GM18505 (cell line): ENCODE measurements at regions not wholly inside any gene's neighbourhood (a gene's known extent, or its start where the extent isn't known, plus 50 kb on each side); places are given as distances from the start of the nearest gene placed in this dataset.
"Not testable (repeated sequence)": the region's sequence is repeated elsewhere in the genome, so short reads cannot be mapped to it uniquely, and the experiment has no call there.

Experiments used
- ATAC-seq: cut with Tn5 transposase; IDR thresholded peaks from one replicate; pipeline ENCODE4 v1.9.1; 2021; ENCODE audit not compliant: unreplicated experiment
- POLR2A ChIP-seq: IDR thresholded peaks from 4 replicates; pipeline ENCODE4 v1.6.1; 2011; ENCODE audit warnings: borderline replicate concordance; ENCODE audit not compliant: insufficient read depth, insufficient read length; ENCODE audit errors: extremely low read depth

GRCh38 chr2:78707776-78708386, 317.6 kb upstream of the REG3G start:
- no peak for TF ChIP-seq POLR2A
- ATAC-seq: no peak

GRCh38 chr2:78710632-78711375, 314.7 kb upstream of the REG3G start:
- no peak for ATAC-seq
- TF ChIP-seq POLR2A: no peak

GRCh38 chr2:78715293-78715692, 310.2 kb upstream of the REG3G start:
- no peak for ATAC-seq
- no peak for TF ChIP-seq POLR2A

GRCh38 chr2:78718024-78718423, 307.5 kb upstream of the REG3G start:
- ATAC-seq: no peak

GRCh38 chr2:78718473-78718872, 307.0 kb upstream of the REG3G start:
- no peak for TF ChIP-seq POLR2A
- no peak for ATAC-seq

More at GRCh38 chr2:78718024-78718423, 307.5 kb upstream of the REG3G start:
- TF ChIP-seq POLR2A: no peak

DNA sequence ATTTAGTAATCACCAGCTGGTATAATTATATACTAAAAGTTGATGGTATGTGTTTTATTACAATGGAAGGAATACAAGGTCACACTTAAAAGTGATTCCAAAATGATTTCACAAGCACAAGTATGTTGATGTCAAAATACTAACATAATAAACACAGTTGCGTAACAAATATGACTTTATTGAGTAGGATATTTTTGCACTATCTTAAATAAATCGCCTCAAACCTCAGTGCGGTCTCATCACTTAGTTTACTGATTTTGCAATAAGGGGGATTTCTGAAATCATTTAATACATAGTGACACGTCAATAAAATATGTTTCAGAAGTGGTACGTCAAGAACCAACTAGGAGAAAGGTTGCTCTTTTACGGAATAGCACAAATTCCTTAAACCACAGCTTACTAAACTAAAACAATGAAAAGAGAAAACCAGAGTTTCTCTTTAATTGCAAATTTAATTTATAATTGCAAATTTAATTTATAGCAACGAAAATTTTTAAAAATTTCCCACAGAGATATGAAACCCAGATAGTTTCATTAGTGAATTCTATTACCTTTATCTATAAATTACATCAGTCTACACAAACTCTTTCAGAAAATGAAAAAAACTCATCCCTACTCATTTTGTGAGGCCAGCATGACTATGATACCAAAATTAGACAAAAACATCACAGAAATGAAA, 304.0 kb upstream of the REG3G start:
- ATAC-seq: no peak
- TF ChIP-seq POLR2A: no peak

GRCh38 chr2:78734221-78734620, 291.3 kb upstream of the REG3G start:
- TF ChIP-seq POLR2A: no peak
- ATAC-seq: no peak

- TF ChIP-seq POLR2A: no peak
- ATAC-seq: no peak
These were observed 286.2 kb upstream of the REG3G start for GRCh38 chr2:78739282-78739681.

GRCh38 chr2:78749638-78750037, 275.9 kb upstream of the REG3G start:
- no peak for ATAC-seq
- TF ChIP-seq POLR2A: no peak

- no peak for TF ChIP-seq POLR2A
- no peak for ATAC-seq
These were observed 275.3 kb upstream of the REG3G start for GRCh38 chr2:78750219-78750618.

GRCh38 chr2:78754930-78755329, 270.6 kb upstream of the REG3G start:
- no peak for ATAC-seq
- no peak for TF ChIP-seq POLR2A

- TF ChIP-seq POLR2A: no peak
- no peak for ATAC-seq
These were observed 268.3 kb upstream of the REG3G start for GRCh38 chr2:78757191-78757590.

- no peak for ATAC-seq
- no peak for TF ChIP-seq POLR2A
These were observed 267.9 kb upstream of the REG3G start for GRCh38 chr2:78757640-78758039.

- ATAC-seq: not testable (repeated sequence)
These were observed 266.7 kb upstream of the REG3G start for GRCh38 chr2:78758765-78759164.
